Stimulated activated CD4-positive, alpha-beta T cell treated with anti-CD3 and anti-CD28 coated beads, TNF-alpha, amount 100 ng/mL, for 48 hours (primary cell): ENCODE measurements at regions not wholly inside any gene's neighbourhood (a gene's known extent, or its start where the extent isn't known, plus 50 kb on each side); places are given as distances from the start of the nearest gene placed in this dataset.

Experiments
- DNase-seq, 3 donors: peaks; one replicate each; pipeline ENCODE4 v3.0.0-alpha.2; 2020; ENCODE audit warnings: low read depth in 3 of 3

DNA sequence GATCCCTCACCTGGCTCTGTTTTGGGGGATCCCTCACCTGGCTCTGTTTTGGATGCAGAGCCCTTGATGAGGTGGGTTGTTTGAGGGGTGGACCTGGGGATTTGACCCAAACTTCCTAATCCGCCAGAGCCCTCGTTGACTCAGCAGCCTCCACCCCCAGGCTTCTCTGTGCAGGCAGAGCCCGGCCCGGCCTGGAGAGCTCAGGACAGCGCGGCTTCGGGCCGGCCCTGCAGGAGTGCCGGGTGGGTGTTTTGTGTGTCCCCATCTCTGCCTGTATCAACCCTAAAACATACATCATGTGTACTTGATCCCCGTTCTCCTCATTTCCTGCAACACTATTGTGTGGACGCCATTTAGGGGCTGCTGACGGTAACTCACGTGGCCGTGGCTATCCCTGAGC lies 124.2 kb downstream of the SIK1 start:
- no peak for DNase-seq

DNA sequence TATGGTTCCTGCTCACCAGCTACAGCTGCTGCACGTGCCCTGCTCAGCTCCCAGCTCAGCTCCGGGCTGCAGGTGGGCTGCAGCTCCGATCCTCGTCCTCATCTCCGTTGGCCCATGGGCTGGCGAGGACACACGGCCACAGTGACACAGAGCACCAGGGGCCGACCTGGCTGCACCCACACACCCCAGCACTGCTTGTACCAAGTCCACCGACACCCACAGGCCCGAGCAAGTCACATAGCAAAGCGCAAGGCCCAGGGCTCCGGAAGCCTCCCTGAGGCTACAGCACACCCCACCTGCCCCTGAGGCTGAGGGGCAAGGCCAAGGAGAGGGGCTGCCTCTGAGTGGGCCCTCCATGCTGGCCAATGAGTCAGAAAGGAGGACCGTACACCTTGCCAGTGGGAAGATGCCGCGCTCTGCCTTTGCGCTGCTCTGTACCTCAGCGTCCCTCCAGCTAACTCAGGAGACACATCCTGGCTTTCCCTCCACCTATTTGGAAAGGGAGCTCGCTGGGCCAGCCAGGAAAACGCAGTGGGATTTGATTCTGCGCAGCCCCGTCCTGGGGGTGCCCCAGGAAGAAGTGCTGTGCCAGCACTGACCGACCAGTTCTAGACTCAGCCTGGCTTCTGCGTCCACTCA lies 124.8 kb downstream of the SIK1 start:
- no peak for DNase-seq

DNA sequence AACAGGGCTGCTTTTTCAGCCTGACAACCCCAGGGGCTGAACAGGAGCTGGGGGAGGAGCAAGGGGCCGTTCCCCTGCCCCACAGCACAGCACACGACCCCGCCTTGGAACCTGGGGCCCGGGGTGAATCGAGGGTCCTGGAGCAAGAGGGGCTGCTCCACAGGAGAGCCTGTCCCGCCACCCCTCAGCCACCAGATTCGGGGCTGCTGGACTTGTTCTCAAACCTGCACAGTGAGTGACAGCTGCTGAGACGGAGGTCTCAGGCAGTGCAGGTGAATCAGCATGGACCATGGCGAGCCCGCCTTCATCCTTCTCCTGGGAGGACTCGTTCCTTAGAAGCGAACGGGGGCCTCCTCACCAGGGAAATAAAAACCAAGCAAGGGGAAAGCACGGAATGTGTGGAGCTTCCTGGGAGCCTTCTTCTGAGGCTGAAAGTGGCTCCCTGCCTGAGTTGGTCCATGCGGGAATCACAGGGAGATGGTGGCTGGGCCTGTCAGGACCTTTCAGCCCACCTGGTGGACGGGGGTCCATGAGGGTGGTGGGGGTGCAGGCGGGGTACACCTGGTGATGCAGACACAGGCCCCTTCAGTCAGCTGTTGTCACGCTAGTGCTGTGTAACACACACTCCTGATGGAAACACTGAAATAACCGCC lies 125.4 kb downstream of the SIK1 start:
- DNase-seq: no peak

DNA sequence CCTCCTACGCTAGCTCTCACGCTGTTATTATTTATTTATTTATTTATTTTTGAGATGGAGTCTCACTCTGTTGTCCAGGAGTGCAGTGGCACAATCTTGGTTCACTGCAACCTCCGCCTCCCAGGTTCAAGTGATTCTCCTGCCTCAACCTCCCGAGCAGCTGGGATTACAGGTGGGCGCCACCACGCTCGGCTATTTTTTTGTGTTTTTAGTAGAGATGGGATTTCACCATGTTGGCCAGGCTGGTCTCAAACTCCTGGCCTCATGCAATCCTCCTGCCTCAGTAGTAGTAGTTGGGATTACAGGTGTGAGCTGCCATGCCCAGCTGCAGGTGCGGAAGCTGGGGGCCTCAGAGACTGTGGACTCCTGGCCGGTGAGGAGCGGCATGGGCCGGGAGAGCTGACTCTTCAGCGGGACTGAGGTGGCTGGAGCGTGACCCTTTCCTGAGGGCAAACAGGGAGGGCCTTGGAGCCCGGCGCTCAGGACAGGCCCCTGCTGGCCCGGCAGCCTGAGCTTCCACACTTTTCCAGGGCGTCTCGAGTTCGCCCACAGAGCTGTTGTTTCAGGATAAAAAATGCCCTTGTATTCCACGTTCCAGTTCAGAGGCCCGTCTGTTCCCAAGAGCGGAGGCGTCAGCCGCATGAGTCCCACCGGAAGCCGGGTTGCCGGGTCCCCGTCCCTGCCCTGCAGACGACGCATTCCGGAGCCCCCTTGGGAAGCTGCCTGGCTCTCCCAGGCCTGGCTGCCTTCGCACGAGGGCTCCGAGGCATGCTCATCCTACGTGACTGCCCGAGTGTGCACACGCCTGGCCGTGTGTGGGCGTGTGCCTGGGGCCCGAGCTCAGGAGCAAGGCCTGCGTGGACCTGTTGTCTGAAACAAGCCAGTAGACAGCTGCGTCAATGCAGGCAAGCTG lies 126.2 kb downstream of the SIK1 start:
- DNase-seq: no peak

DNA sequence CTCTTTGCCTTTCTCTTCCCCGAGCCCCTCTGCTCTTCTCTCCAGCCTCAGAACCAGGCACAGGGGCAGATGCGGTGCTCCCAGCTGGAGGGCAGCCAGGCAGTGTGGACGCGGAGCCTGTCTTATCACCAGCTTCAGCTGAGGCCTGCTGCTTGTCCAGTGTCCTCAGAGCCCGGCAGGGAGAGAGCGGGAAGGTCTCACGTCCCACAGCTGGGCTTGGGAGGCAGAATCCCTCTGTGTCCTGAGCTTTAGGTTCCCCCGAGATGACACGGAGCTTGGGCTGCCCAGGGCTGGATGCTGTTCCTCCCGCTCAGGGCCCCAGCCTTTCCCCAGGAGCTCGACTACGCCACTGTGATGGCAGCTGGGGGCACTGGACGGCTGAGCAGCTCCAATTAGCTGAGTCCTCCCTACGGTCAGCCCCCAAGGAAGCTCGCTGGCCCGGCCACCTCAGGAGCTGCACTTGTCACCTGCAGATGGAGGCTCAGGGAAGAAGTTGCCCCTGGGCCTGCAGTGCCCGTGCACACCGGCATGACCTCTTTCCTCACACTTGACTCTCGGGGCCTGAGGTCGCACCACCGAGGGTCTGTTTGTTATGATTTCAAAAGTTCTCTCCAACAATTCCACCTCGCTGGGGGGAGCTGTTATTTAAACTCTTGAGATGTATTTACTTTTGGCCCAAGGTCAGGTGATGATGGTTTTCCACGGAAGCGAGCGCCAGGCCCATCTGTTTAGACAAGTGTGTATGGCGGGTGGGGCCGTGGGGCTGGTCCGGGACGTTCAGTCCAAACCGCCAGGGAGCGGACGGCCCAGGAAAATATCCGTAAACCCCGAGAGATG lies 127.3 kb downstream of the SIK1 start:
- no peak for DNase-seq

DNA sequence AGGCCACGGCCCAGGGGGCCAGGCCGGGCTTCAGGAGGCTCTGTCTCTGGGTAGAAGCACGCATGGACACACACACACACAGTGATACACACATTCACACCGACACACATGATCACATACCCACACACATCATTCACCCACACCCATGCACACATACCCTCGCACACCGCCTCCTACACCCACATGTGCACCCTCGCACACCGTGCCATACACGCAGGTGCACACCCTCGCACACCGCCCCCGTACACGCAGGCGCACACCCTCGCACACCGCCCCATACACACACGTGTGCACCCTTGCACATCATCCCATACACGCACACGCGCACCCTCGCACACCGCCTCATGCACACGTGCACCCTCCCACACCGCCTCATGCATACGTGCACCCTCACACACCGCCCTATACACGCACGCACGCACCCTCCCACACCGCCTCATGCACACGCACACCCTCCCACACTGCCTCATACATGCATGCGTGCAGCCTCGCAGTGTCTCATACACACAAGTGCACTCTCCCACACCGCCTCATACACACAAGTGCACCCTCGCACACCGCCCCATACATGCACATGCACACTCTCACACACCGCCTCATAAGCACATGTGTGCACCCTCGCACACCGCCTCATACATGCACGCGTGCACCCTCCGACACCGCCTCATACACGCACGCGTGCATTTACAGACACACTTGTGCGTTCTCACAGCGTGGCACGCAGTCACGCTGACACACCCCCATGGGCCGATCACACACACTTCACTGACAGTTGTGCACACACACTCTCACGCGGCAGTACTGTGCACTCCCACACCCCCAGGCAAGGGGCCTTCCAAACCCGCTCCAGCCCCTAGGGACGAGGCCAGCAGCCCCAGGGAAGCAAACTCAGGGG lies 128.1 kb downstream of the SIK1 start:
- DNase-seq: no peak

DNA sequence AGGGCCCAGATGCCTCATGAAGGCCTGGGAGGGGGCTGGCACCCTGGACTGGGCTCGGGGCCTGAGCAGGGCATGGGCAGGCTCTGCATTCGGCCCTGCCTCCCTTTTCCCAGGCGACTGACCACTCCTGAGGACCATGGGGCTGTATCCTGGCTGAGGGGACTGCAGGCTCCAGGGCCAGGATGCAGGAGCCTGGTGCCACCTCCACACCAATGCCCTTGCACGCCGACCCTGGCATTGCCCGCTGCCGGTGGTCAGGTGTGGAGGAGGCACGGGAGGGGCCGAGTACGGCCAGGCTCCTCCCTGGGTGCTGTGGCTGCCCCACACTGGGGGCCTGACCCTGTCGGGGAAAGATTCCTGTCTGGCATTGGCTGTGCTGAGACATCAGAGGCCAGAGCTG lies 128.9 kb downstream of the SIK1 start:
- no peak for DNase-seq

DNA sequence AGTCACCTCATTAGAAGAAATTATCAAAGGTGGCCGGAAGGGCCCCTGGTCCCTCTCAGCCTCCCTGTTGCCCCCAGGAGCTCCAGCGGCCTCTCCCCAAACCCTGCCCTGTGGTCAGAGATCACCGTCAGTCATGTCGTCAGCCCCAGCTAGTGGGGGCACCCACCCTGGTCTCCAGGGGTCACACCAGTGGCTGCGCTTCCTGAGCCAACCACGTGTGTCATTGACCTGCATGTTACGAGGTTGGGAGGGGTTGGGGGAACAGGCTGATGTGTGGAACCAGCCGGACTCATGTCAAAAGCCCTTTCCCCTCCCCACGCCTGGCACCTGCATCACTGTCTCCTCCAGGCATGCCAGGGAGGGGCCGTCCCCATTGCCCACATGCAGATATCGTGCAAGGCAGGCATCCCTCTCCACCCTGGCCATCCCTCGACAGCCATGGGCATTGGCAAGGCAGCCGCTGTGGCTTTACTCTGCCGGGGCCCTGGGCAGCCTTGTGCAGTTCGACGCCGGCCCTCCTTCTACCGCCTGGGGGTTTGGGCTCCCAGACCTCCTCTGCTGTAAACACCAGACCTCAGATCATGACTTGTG lies 128.7 kb downstream of the CRYAA start:
- DNase-seq: no peak

DNA sequence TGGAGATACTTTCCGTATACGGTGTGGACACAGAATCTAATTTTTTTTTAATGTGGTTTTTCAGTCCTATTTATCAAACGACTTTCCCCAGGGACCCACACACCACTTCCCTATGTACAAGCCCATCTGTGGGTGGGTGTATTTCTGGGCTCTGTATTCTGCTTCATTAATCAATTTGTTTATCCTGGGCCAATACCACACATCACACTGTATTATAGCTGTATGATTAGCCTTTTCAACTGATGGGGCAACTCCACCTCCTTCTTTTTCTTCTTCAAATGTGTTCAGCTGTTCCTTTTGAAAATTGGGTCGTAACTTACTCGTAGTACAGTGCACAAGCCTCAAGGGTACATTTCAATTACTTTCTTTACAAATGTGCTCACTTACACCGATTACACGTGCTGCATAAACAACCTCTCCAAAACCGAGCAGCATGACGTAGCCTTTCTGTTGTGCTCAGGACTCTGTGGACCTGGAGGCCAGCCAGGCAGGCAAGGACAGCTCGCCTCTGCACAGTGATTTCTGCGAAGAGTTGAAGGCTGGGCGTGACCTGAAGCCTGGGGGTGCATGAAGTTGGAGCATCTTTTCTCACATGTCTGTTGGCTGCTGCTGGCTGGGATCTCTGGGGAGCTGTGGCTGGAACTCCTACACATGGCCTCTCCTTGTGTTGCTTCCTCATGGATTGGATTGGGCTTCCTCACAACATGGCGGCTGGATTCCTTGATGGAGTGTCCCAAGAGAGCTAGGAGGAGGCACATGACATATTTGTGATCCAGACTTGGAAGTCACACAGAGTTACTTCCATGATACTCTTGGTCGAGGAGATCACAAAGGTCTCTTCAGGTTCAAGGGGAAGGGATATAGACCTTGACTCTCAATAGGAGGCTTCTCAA lies 126.5 kb downstream of the CRYAA start:
- no peak for DNase-seq

DNA sequence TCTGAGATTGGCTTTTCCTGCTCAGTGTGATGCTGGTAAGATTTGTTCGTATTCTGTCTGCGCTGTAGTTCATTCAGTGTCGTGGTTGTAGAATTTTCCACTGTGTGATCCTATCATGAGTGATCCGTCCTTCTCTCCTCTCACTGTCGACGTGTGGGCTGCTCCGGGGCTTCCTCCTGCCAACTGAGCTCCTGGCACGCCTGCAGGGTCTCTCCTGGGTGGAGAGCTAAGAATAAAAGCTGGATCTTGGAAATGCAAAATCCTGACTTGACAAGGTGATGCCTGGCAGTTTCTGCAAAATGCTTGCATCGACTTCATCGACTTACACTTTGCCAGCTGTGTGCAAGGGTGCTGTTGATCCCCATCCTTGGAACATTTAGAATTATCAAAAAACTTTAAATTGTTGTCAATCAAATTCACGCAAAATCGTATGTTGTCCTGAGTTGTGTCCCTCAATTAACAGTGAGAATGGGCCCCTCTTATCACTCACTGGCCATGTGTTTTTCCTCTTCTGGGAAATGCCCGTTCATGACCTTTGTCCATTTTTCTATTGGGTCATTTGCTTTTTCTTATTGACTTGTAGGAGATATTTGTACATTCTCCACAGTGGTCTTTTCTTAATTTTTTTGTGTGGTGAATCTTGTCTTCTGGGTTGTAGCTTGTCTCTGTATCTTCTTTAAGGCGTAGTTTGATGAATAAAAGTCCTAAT lies 125.5 kb downstream of the CRYAA start:
- DNase-seq: no peak

DNA sequence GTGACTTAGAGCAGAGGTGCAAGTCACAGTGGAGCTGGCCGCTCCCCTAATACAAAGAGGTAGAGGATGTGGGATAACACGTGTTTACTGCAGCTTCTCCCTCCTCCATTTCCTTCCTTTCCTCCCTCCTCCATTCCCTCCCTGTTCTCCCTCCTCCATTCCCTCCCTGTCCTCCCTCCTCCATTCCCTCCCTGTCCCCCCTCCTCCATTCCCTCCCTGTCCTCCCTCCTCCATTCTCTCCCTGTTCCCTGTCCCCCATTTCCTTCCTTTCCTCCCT lies 124.0 kb downstream of the CRYAA start:
- DNase-seq: no peak

DNA sequence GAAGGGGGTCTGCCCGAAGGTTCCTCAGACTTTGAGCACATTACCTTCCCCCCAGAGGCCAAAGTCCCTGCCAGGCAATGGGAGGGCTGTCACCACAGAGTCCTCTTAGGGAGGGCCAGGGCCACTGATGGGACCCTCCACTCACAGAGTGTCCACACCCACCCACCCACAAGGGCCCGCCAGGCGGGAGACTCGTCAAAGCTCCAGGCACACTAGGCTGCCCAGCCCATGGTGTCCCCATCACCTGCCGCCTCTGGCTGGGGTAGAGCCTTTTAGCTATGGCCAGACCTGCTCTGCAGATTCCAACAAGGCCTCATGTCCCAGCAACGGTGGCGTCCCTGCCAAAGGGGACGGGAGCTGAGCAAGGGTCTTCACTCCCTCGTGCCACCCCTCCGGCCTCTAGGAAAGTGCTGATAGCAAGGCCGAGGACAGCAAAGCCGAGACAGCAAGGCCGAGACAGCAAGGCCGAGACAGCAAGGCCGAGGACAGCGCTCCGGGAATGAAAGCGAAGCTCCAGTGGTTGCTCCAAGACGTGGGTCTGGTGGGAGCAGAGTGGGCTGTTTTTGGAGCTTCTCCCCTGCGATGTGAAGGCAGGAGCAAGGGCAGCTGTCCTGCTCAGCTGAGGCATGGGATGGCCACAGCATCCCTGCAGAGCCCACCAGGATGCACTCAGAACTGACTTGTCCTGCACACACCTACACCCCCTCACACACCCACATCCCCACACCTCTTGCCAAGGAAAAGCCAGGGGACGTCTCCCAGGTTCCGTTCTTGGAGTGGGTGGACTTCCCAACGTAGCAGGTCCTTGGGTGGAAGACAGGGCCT lies 123.4 kb downstream of the CRYAA start:
- DNase-seq: no peak

DNA sequence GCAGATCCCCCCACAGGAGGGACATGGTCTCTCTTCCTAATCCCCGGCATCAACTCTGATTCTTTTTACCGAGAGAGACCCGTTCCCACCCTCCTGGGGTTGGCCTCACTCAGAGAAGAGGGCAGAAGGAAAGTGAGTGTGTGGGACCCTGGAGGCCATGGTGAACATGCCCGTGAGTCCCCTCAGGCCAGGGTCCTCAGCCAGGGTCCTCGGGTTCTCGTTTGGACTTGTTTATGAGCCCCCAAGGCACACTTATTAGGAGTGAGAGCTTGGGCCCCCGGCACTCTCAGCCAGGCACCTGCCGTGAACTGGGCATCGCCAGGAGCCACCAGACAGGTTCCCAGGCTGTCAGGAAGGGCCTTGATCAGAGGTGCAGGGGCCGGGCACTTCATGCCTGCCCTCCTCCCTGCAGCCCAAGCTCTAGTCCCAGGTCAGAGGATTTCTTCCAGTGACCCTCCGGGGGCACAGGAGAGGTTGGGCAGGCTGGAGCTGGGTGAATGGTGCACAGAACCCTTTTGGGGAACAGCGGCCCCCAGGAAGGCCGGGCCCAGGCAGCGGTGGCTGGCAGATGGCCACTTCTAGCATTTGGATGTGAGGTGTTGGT lies 122.6 kb downstream of the CRYAA start:
- no peak for DNase-seq

DNA sequence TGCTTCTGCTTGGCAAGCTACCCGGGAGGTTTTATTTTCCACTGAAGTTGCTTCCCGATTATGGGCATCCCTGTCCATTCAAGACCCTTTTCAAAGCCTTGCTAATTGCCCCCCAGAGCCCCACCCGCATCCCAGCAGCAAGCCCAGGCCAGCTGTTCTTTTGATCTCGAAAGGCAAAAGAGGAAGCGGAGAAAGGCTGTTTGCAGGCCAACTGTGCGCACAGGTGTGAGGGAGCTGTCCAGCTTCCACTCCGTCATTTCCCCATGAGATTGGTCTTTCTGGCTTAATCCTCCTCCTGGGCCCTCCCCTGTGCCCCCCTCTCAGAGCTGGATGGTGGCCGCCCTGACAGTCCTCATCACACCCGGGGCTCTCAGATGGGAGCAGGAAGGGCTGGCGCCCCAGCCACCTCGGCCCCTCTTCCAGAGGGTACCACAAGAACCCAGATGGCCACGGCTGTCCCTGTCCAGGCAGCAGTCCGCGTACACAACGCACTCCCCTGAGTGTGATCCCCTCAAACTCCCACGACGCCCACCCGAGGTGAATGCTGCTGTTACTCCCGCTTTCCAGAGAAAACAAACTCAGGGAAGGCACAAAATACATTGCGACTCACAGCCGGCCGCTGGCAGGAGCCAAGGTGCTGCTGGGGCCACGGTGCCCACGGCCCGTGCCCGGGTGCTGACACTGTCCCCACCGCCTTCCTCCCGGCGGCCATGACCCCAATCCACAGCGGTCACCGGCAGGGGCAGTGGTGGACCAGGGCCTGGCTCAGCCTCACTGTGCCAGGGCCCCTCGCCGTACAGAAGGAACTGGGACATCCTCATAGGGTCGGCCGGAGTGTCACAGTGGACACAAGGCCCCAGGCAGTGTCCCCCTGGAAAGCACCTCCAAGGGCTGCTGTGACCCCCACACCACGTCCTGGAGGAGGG lies 121.9 kb downstream of the CRYAA start:
- no peak for DNase-seq

DNA sequence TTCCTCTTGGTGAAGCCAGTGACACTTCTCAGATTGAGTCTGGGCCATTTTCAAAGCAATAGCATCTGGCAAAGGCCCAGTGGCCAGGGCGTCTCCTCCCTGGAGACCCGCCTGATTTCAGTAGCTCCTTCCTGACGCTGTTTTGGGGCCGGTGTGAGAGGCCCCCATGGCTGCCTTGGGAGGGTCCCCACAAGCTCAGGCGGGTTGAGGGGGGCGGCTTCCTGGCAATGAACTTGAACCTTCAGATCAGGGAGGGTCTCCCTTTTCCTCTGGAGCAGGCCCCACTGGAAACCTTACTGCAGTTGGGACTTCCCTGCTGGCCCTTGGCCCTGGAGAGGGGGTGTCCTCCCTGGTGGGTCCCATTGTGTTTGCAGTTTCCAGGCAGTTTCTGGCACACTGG lies 121.2 kb downstream of the CRYAA start:
- no peak for DNase-seq

DNA sequence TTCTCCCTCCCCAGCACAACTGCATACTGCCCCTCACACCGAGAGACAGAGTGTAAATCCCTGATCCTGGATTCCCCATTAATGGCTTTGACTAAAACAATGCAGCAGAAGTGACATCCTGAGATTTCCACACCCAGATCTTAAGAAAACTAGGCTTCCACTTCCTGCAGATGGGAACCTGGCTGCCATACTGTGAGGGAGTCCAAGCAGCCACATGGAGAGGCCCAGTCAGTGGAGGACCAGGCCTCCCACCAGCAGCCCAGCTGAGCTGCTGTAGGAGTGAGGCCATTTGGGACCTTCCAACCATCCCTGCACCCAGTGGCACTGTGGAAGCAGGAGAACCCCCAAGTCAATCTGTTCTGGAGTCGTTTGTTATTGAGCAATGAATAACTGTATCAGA lies 120.6 kb downstream of the CRYAA start:
- no peak for DNase-seq
